HEK293T (cell line): ENCODE measurements at regions not wholly inside any gene's neighbourhood (a gene's known extent, or its start where the extent isn't known, plus 50 kb on each side); places are given as distances from the start of the nearest gene placed in this dataset.
"Not testable (repeated sequence)": the region's sequence is repeated elsewhere in the genome, so short reads cannot be mapped to it uniquely, and the experiment has no call there.

Experiments
- CTCF ChIA-PET: fragments of 350-600 bp; formaldehyde crosslinking; extraction: SDS; loops from one replicate; lab custom pipeline; 2021; ENCODE audit warnings: antibody characterized with exemption, inconsistent platforms; lab: Yijun Ruan, JAX
- POLR2A ChIA-PET: fragments of 350-600 bp; formaldehyde crosslinking; extraction: SDS; loops from one replicate; lab custom pipeline; 2020; ENCODE audit warnings: antibody characterized with exemption, inconsistent platforms; lab: Yijun Ruan, JAX
- DNase-seq: peaks from one replicate; pipeline ENCODE4 v3.0.0; 2012; ENCODE audit warnings: mixed read lengths; ENCODE audit errors: extremely low spot score
- ARNT ChIP-seq: fragments of 450-650 bp; IDR thresholded peaks from 2 replicates; pipeline ENCODE4 v1.6.1; 2017; ENCODE audit warnings: mild to moderate bottlenecking
- CTBP1 ChIP-seq: fragments of 450-650 bp; IDR thresholded peaks from 2 replicates; pipeline ENCODE4 v1.6.1; 2016; ENCODE audit warnings: borderline replicate concordance
- ELF4 ChIP-seq: fragments of 450-650 bp; IDR thresholded peaks from 2 replicates; pipeline ENCODE4 v1.6.1; 2017; ENCODE audit warnings: antibody characterized with exemption
- FOXA1 ChIP-seq: fragments of 450-650 bp; IDR thresholded peaks from 2 replicates; pipeline ENCODE4 v1.6.1; 2016; ENCODE audit warnings: mild to moderate bottlenecking
- FOXK2 ChIP-seq: fragments of 450-650 bp; IDR thresholded peaks from 2 replicates; pipeline ENCODE4 v1.6.1; 2016; ENCODE audit warnings: mild to moderate bottlenecking
- HDGF ChIP-seq: fragments of 450-650 bp; IDR thresholded peaks from 2 replicates; pipeline ENCODE4 v1.6.1; 2017; ENCODE audit warnings: antibody characterized with exemption, borderline replicate concordance
- L3MBTL2 ChIP-seq: fragments of 450-650 bp; conservative IDR thresholded peaks from 2 replicates; pipeline ENCODE4 v1.6.1; 2016; ENCODE audit warnings: mild to moderate bottlenecking
- NFRKB ChIP-seq: fragments of 450-650 bp; IDR thresholded peaks from 2 replicates; pipeline ENCODE4 v1.6.1; 2016; ENCODE audit warnings: mild to moderate bottlenecking, moderate library complexity
- TARDBP ChIP-seq: fragments of 450-650 bp; IDR thresholded peaks from 2 replicates; pipeline ENCODE4 v1.6.1; 2016
- ZNF384 ChIP-seq: fragments of 450-650 bp; IDR thresholded peaks from 2 replicates; pipeline ENCODE4 v1.6.1; 2016
- TF ChIP-seq, protein P1 (sequence below): fragments of 450-650 bp; IDR thresholded peaks from 2 replicates; pipeline ENCODE4 v1.6.1; 2016

DNA sequence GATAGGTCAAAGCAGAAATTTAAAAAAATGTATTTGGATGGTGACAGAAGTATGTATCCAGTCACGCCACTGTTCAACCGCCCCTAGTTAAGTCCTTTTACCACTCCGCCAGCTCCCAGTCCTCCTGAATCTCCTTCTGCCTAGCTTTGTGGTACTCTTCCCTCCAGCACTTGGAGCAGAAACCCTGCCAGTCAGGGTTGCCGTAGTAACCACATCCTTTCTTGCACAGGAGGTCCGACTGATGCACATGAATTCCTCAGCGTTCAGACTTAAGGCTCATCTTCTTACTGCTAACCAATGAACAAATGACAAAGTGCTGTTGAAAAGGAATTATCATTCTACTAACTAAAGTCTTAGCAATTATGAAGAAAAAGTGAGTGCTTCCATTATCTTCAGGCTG, 175.3 kb upstream of the KCTD7 start:
- CTCF ChIA-PET, result no interaction called here
- TF ChIP-seq ARNT (no peak), FOXK2 (no peak), ELF4 (no peak), FOXA1 (no peak)
- POLR2A ChIA-PET, result no interaction called here
- no peak for DNase-seq

DNA sequence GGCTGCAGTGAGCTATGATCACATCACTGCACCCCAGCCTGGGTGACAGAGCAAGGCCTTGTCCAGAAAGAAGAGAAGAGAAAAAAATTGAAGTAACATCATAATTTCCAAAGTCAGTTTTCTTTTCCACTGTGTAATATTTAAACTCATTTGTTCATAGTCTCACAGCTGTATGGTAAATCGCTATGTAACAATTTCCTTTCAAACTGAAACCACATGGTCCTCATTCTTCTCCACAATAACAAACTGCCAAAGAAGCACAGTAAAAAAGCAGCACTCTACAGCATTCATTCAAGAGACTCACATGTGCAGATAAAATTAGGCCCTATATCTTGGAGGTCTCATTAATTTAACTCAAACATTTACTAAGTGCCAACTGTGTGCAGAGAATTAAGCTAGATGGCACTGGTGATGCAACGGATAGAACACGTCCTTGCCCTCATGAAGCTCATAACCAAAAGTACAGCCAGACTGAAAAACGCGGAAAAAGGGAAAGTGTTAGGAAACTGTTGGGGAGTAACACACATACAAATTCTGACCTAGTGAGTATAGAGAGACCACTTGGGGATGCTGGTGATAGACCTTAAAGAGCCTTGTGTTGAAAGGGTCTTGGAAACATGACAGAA, 174.0 kb upstream of the KCTD7 start:
- TF ChIP-seq NFRKB (no peak), TARDBP (no peak), ELF4 (no peak), L3MBTL2 (no peak), HDGF (no peak)
- POLR2A ChIA-PET, result no interaction called here
- DNase-seq, result no peak
- CTCF ChIA-PET, result interaction anchor here (0.7 kb wide), 1 partner anchor 11 kb away, joined by 4 read pairs; no protein-coding TSS in a partner anchor

DNA sequence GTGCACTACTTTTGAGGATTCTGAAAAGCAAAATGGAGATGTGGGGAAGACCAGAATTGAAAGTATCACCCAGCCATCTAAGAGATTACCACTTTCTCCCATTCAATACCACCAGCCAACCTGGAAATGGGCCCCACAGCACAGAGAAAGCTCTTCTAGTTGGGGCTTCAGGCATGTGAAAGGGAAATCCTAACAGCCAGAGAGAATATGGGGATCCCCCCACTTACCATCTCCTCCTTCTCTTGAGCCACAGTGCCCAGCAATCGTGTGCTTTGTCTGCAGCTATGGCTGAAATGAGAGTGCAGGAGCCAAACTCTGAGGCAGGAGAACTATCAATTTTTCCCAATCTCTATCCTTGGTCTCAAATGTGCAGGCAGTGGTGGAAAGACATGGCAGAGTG, 173.2 kb upstream of the KCTD7 start:
- DNase-seq, POLR2A ChIA-PET: not testable (repeated sequence)
- CTCF ChIA-PET, result interaction anchor here (0.7 kb wide), 1 partner anchor 11 kb away, joined by 4 read pairs; no protein-coding TSS in a partner anchor

DNA sequence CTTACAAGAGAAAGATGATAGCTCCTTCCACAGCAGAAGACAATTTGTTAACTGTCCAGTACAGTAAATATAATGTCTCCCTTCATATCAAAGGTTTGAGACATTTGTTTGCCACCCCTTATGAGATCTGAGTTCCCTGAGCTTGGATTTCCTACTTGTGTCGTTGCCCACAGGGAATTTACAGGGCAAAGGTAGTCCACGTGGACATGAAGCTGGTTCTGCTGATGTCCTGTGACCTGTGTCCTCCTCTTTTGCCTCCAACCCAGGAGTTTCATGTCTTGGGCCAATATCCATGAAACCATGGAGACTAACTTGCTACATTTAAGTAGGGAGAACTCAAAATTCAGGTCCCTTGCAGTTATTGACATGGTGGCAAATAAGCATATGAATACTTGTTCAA, 172.2 kb upstream of the KCTD7 start:
- POLR2A ChIA-PET, DNase-seq, CTCF ChIA-PET: not testable (repeated sequence)

DNA sequence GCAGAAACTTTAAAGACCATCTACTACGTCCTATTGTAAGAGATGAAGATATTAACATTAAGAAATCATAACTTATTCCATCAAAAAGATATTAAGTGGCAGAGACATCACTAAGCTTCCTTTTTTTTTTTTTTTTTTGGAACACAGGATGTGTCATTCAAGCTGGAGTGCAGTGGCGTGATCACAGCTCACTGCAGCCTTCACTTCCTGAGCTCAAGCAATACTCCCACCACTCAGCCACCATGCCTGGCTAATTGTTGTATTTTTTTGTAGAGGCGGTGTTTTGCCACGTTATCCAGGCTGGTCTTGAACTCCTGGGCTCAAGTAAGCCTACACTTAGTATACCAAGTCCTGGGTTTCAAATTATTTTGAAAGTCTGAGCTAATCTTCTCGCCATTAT, 169.7 kb upstream of the KCTD7 start:
- DNase-seq, CTCF ChIA-PET: not testable (repeated sequence)
- POLR2A ChIA-PET, result interaction anchor here (1.4 kb wide), 1 partner anchor 34 kb away, joined by 4 read pairs; no protein-coding TSS in a partner anchor

DNA sequence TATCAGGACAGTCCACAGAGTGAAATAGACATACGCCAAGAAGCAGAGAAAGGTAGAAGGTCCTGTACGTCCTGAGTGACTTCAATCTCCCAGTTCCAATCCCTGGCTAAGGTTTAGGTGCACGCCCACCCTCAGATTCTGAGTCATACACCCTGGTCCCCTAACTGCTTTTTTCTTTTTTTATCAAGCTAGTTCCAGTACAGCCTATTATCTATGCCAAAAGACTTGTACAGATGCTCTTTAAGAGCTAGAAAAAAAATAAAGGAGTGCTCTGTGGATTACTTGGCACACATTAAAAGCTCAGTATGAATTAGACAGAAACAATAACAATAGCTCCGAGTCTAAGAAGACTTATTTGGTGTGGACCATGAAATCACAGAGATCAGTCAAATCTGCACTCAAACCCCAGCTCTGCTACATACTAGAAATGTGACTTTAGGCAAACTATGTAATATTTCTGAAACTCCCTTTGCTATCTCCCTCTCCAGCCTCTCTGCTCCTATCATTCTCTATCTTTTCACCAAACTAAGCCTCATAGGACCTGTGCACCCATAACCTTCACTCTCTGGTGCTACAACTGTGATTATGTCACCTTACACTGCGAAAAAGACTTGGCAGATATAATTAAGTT, 168.8 kb upstream of the KCTD7 start:
- CTCF ChIA-PET, DNase-seq: not testable (repeated sequence)
- POLR2A ChIA-PET, result interaction anchor here (1.4 kb wide), 1 partner anchor 33 kb away, joined by 4 read pairs; no protein-coding TSS in a partner anchor

DNA sequence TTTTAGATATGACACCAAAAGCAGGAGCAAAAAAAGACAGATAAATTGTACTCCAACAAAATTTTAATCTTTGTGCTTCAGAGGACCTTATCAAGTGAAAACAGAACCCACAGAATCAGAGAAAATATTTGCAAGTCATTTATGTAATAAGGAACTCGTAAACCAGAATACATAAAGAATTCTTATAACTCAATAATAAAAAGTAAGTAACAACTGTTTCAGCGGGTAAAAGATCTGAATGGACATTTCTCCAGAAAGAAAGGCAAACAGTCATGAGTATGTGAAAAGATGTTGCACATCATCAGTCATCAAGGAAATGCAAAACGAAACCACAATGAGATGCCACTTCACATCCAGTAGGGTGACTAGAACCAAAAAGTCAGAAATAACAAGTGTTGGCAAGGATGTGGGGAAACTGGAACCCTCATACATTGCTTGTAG, 167.7 kb upstream of the KCTD7 start:
- CTCF ChIA-PET, result no interaction called here
- POLR2A ChIA-PET, result no interaction called here

DNA sequence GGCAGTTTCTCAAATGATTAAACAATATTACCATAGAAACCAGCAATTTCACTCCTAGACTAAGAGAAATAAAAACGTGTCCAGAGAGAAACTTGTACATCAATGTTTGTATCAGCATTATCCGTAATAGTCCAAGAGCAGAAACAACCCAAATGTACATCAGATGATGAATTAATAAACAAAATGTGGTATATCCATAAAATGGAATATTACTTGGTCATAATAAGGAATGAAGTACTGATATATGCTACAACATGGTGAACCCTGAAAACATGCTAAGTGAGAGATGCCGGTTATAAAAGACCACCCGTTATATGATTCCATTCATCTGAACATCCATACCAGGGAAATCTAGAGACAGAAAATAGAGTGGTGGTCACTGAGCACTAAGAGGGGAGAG, 167.3 kb upstream of the KCTD7 start:
- POLR2A ChIA-PET, DNase-seq, CTCF ChIA-PET: not testable (repeated sequence)

More for the DNA sequence above, 167.7 kb upstream of the KCTD7 start:
- DNase-seq, result no peak
- TF ChIP-seq CTBP1, result no peak

DNA sequence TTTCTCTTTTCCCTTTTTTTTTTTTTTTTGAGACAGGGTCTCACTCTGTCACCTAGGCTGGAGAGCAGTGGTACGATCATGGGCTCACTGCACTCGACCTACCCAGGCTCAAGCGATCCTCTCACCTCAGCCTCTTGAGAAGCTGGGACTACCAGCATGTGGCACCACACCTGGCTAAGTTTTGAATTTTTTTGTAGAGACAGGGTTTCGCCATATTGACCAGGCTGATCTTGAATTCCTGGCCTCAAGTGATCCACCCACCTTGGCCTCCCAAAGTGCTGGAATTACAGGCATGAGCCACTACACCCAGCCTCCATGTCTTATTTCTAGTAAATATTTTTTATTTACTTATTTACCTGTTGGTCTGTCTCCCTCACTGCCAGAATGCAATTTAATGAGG, 165.8 kb upstream of the KCTD7 start:
- POLR2A ChIA-PET, DNase-seq, CTCF ChIA-PET: not testable (repeated sequence)

DNA sequence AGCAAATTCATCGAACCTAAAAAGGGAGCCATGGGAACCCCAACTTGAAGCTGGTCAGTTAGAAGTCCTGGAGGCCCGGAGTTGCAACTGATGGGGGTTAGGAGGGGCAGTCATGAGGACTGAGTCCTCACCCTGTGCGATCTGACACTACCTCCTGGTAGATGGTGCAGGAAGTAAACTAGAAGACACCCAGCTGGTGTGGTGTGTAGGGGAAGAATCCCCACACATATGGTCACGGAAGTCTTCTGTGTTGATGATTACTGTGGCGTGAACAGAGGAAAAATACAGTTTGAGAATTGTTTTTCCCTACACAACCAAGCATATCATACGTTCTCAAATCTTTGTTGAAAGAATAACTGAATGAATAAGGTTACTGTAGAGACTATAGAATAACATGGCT, 164.6 kb upstream of the KCTD7 start:
- POLR2A ChIA-PET, result no interaction called here
- CTCF ChIA-PET, result no interaction called here
- TF ChIP-seq HDGF (no peak), CTBP1 (no peak), NFRKB (no peak), ZNF384 (no peak)
- DNase-seq, result no peak

DNA sequence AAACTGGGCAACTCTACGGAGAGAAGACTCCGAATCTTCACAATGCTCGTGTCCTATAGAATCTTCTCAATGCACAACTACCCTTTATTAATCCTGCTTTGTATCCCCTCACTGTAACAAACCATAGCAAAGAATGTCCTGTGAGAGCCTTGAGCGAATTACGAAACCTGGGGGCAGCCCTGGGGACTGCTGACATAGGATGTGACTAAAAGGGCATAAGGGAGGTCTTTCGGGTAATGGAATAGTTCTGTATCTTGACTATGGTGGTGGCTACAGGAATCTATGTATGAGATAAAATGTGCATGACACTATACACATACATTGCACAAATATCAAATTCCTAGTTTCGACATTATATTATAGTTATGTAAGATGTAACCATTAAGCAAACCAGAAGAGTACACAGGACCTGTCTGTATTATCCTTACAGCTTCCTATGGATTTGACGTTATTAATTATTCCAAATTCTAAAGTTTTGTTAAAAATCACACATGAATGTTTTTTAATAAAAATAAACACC, 162.5 kb upstream of the KCTD7 start:
- ChIA-PET CTCF (no interaction called here), POLR2A (no interaction called here)
- DNase-seq, result no peak
- no peak for TF ChIP-seq FOXK2
- no peak for TF ChIP-seq FOXA1

DNA sequence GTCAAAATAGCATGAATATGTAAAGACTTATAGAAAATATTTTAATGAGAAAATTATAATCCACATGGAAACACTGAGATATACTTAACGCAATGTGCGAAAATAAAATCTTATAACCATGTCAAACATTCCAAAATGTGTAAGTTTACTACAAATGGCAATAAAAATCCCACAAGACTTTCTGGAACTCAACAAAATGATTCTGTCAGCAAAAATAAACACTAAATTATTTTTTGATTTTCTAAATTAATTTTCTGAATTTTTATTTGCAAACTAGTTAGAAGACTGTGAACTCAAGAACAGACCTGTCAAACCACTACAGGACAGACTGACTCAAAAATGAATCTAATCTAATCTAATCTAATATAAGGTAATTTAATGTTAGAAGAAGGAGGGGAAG, 160.8 kb upstream of the KCTD7 start:
- no peak for DNase-seq
- ChIA-PET CTCF (no interaction called here), POLR2A (no interaction called here)
- TF ChIP-seq NFRKB, result no peak
- TF ChIP-seq, protein P1, sequence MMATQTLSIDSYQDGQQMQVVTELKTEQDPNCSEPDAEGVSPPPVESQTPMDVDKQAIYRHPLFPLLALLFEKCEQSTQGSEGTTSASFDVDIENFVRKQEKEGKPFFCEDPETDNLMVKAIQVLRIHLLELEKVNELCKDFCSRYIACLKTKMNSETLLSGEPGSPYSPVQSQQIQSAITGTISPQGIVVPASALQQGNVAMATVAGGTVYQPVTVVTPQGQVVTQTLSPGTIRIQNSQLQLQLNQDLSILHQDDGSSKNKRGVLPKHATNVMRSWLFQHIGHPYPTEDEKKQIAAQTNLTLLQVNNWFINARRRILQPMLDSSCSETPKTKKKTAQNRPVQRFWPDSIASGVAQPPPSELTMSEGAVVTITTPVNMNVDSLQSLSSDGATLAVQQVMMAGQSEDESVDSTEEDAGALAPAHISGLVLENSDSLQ, result no peak

DNA sequence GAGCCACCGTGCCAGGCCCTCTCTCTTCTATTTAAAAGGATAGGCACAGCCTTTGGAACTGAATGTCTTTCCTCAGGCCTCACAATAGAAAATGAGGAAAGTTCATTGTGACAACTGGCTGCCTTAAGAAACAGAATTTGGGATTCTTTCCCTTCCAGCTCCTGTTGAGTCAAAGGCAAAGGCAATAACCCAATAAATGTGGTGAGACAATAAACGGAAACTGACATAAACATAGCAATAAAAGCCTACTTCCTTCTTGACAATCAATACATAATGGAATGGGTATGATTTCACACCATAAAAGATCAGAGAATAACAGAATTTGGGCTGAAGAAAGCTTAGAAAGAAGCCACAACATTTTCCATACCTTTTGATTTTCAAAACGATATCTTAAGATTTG, 155.6 kb upstream of the KCTD7 start:
- POLR2A ChIA-PET, DNase-seq, CTCF ChIA-PET: not testable (repeated sequence)
